HEK293 (cell line): ENCODE measurements at regions not wholly inside any gene's neighbourhood (a gene's known extent, or its start where the extent isn't known, plus 50 kb on each side); places are given as distances from the start of the nearest gene placed in this dataset.

Experiments
- CTCF ChIA-PET: fragments of 350-600 bp; formaldehyde crosslinking; extraction: SDS; loops from one replicate; lab custom pipeline; 2021; ENCODE audit warnings: antibody characterized with exemption; lab: Yijun Ruan, JAX
- POLR2A ChIA-PET: fragments of 300-600 bp; formaldehyde crosslinking; extraction: SDS; loops from one replicate; lab custom pipeline; 2020; ENCODE audit warnings: antibody characterized with exemption, inconsistent platforms; lab: Yijun Ruan, JAX
- H3K27ac ChIP-seq: fragments of 200-500 bp; sonication (Bioruptor generic); 2 replicates; pipeline ENCODE4 v1.5.1; 2014; ENCODE audit warnings: low read depth, low read length, control low read depth, inconsistent platforms; ENCODE audit errors: extremely low read depth
- H3K36me3 ChIP-seq, 2 experiments: fragments of 200-500 bp in 1 of 2; sonication (Bioruptor generic) in 1 of 2; 1 replicate in 1 of 2; 2 replicates in 1 of 2; pipeline ENCODE4 v1.5.1; 2014 to 2017; ENCODE audit warnings: inconsistent platforms in 2 of 2, low read length in 2 of 2; ENCODE audit not compliant: control insufficient read depth in 2 of 2, insufficient read depth in 1 of 2
- H3K4me1 ChIP-seq: fragments of 200-500 bp; sonication (Bioruptor generic); 2 replicates; pipeline ENCODE4 v1.5.1; 2014; ENCODE audit warnings: mild to moderate bottlenecking, low read length, inconsistent platforms; ENCODE audit not compliant: control insufficient read depth, insufficient read depth
- H3K4me3 ChIP-seq: 2 replicates; pipeline ENCODE4 v1.5.1; 2011; ENCODE audit warnings: low read depth, mild to moderate bottlenecking, control low read depth, low read length, moderate library complexity
- H3K9me3 ChIP-seq: fragments of 200-500 bp; sonication (Bioruptor generic); 2 replicates; pipeline ENCODE4 v1.5.1; 2014; ENCODE audit warnings: low read depth, low read length, inconsistent platforms; ENCODE audit not compliant: control insufficient read depth, insufficient read depth
- BCL11A ChIP-seq: fragments of 450-650 bp; formaldehyde crosslinking; IDR thresholded peaks from 2 replicates; pipeline ENCODE4 v1.5.1; 2016; ENCODE audit warnings: low read depth, missing biosample characterization, missing genetic modification characterization
- HOXA7 ChIP-seq: sonication (generic); formaldehyde crosslinking; IDR thresholded peaks from 2 replicates; pipeline ENCODE4 v1.8.1; 2022; ENCODE audit warnings: missing genetic modification reagents, borderline replicate concordance
- INSM2 ChIP-seq: fragments of 450-650 bp; formaldehyde crosslinking; IDR thresholded peaks from 2 replicates; pipeline ENCODE4 v1.5.1; 2016; ENCODE audit warnings: missing biosample characterization, missing genetic modification characterization
- MYNN ChIP-seq: fragments of 450-650 bp; formaldehyde crosslinking; IDR thresholded peaks from 2 replicates; pipeline ENCODE4 v1.5.1; 2016; ENCODE audit warnings: missing biosample characterization, missing genetic modification characterization, borderline replicate concordance
- OVOL3 ChIP-seq: fragments of 450-650 bp; formaldehyde crosslinking; IDR thresholded peaks from 2 replicates; pipeline ENCODE4 v1.5.1; 2016; ENCODE audit warnings: missing biosample characterization, missing genetic modification characterization
- TCF7L2 ChIP-seq: IDR thresholded peaks from 2 replicates; pipeline ENCODE4 v1.6.1; 2011; ENCODE audit warnings: low read depth, mild to moderate bottlenecking, inconsistent platforms, low read length, moderate library complexity, borderline replicate concordance
- ZBTB10 ChIP-seq: fragments of 450-650 bp; formaldehyde crosslinking; IDR thresholded peaks from 2 replicates; pipeline ENCODE4 v1.5.1; 2016; ENCODE audit warnings: missing biosample characterization, missing genetic modification characterization
- ZBTB20 ChIP-seq: fragments of 450-650 bp; formaldehyde crosslinking; IDR thresholded peaks from 2 replicates; pipeline ENCODE4 v1.5.1; 2016; ENCODE audit warnings: missing biosample characterization, missing genetic modification characterization
- ZNF10 ChIP-seq: fragments of 450-650 bp; formaldehyde crosslinking; IDR thresholded peaks from 2 replicates; pipeline ENCODE4 v1.5.1; 2017; ENCODE audit warnings: missing biosample characterization, missing genetic modification characterization
- ZNF324 ChIP-seq: fragments of 450-650 bp; formaldehyde crosslinking; IDR thresholded peaks from 2 replicates; pipeline ENCODE4 v1.5.1; 2016; ENCODE audit warnings: missing biosample characterization, missing genetic modification characterization
- ZNF37A ChIP-seq: fragments of 450-650 bp; IDR thresholded peaks from 2 replicates; pipeline ENCODE4 v1.5.1; 2018; ENCODE audit warnings: missing biosample characterization, missing genetic modification characterization
- ZNF391 ChIP-seq: fragments of 450-650 bp; formaldehyde crosslinking; IDR thresholded peaks from 2 replicates; pipeline ENCODE4 v1.5.1; 2016; ENCODE audit warnings: low read depth, missing biosample characterization, missing genetic modification characterization, borderline replicate concordance
- ZNF544 ChIP-seq: fragments of 450-650 bp; formaldehyde crosslinking; IDR thresholded peaks from 2 replicates; pipeline ENCODE4 v1.5.0; 2017; ENCODE audit warnings: missing biosample characterization, missing genetic modification characterization
- ZNF670 ChIP-seq: fragments of 450-650 bp; formaldehyde crosslinking; IDR thresholded peaks from 2 replicates; pipeline ENCODE4 v1.5.1; 2016; ENCODE audit warnings: missing biosample characterization, missing genetic modification characterization, low read depth
- ZNF768 ChIP-seq: fragments of 450-650 bp; formaldehyde crosslinking; IDR thresholded peaks from 2 replicates; pipeline ENCODE4 v1.5.1; 2018; ENCODE audit warnings: missing biosample characterization, mild to moderate bottlenecking, missing genetic modification characterization
- ZNF776 ChIP-seq: fragments of 450-650 bp; formaldehyde crosslinking; IDR thresholded peaks from 2 replicates; pipeline ENCODE4 v1.5.0; 2017; ENCODE audit warnings: missing biosample characterization, missing genetic modification characterization, borderline replicate concordance
- ZNF830 ChIP-seq: fragments of 450-650 bp; IDR thresholded peaks from 2 replicates; pipeline ENCODE4 v1.5.0; 2018; ENCODE audit warnings: missing biosample characterization, missing genetic modification characterization, low read depth, mild to moderate bottlenecking, moderate library complexity
- ZSCAN16 ChIP-seq: fragments of 450-650 bp; formaldehyde crosslinking; IDR thresholded peaks from 2 replicates; pipeline ENCODE4 v1.5.1; 2016; ENCODE audit warnings: missing biosample characterization, missing genetic modification characterization
- ZSCAN23 ChIP-seq: fragments of 450-650 bp; formaldehyde crosslinking; IDR thresholded peaks from 2 replicates; pipeline ENCODE4 v1.5.1; 2016; ENCODE audit warnings: missing biosample characterization, missing genetic modification characterization
- TF ChIP-seq, protein P1 (sequence below): fragments of 450-650 bp; formaldehyde crosslinking; IDR thresholded peaks from 2 replicates; pipeline ENCODE4 v1.5.1; 2017; ENCODE audit warnings: missing biosample characterization, missing genetic modification characterization
- TF ChIP-seq, protein P2 (sequence below): fragments of 450-650 bp; formaldehyde crosslinking; IDR thresholded peaks from 2 replicates; pipeline ENCODE4 v1.5.1; 2016; ENCODE audit warnings: missing biosample characterization, missing genetic modification characterization
- TF ChIP-seq, protein P3 (sequence below): fragments of 450-650 bp; formaldehyde crosslinking; IDR thresholded peaks from 2 replicates; pipeline ENCODE4 v1.5.0; 2017; ENCODE audit warnings: missing biosample characterization, missing genetic modification characterization, borderline replicate concordance

GRCh38 chr5:39518516-39518915 is 93.7 kb upstream of the DAB2 start:
- Histone ChIP-seq H3K4me1 (no peaks in the 10 kb centered on the region), H3K36me3 (no peaks in the 10 kb centered on the region), H3K27ac (no peak overlapping the region), H3K9me3 (no peaks in the 10 kb centered on the region), H3K4me3 (no peak overlapping the region)
- no peak for TF ChIP-seq ZNF776 (tag by site-specific recombination)
- no peak for TF ChIP-seq ZNF10 (tag by site-specific recombination)
- no peak for TF ChIP-seq ZBTB10 (tag by site-specific recombination)
- no peak for TF ChIP-seq ZSCAN23 (tag by site-specific recombination)
- TF ChIP-seq ZNF830: no peak
- TF ChIP-seq ZSCAN16 (tag by site-specific recombination): no peak
- no peak for TF ChIP-seq ZNF324
- TF ChIP-seq, protein P1, sequence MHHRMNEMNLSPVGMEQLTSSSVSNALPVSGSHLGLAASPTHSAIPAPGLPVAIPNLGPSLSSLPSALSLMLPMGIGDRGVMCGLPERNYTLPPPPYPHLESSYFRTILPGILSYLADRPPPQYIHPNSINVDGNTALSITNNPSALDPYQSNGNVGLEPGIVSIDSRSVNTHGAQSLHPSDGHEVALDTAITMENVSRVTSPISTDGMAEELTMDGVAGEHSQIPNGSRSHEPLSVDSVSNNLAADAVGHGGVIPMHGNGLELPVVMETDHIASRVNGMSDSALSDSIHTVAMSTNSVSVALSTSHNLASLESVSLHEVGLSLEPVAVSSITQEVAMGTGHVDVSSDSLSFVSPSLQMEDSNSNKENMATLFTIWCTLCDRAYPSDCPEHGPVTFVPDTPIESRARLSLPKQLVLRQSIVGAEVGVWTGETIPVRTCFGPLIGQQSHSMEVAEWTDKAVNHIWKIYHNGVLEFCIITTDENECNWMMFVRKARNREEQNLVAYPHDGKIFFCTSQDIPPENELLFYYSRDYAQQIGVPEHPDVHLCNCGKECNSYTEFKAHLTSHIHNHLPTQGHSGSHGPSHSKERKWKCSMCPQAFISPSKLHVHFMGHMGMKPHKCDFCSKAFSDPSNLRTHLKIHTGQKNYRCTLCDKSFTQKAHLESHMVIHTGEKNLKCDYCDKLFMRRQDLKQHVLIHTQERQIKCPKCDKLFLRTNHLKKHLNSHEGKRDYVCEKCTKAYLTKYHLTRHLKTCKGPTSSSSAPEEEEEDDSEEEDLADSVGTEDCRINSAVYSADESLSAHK (tag by site-specific recombination): no peak
- ChIA-PET POLR2A (no interaction called here), CTCF (interaction anchor here (0.6 to 1.5 kb wide), 3 partner anchors 16 to 118 kb away, joined by 3 to 7 read pairs (median 3); no protein-coding TSS in a partner anchor)

DNA sequence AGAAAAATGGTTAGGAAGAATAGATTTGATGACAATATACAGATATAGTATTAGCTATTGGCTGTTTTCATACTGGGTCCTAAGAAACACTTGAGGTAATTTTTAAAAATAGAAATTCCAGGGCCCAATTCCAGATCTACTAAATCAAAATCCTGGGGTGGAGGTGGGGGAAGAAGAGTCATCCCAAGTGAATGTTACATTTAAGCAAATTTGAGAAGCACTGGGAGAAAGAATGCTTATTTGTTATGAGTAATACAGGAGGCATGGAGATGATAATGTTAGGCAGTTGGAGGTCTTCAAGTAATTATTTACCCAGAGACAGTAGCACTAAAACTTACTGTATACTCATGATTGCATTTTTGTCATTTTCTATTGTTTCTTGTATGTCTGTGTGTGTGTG is 93.0 kb upstream of the DAB2 start:
- H3K36me3 ChIP-seq: no peaks in the 10 kb centered on the region
- H3K4me1 ChIP-seq: no peaks in the 10 kb centered on the region
- H3K9me3 ChIP-seq: no peaks in the 10 kb centered on the region
- CTCF ChIA-PET: interaction anchor here (1.2 kb wide), 1 partner anchor 11 kb away, joined by 3 read pairs; no protein-coding TSS in a partner anchor
- H3K4me3 ChIP-seq: no peak overlapping the region
- H3K27ac ChIP-seq: no peak overlapping the region
- POLR2A ChIA-PET: no interaction called here
- TF ChIP-seq, protein P2, sequence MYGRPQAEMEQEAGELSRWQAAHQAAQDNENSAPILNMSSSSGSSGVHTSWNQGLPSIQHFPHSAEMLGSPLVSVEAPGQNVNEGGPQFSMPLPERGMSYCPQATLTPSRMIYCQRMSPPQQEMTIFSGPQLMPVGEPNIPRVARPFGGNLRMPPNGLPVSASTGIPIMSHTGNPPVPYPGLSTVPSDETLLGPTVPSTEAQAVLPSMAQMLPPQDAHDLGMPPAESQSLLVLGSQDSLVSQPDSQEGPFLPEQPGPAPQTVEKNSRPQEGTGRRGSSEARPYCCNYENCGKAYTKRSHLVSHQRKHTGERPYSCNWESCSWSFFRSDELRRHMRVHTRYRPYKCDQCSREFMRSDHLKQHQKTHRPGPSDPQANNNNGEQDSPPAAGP (tag by site-specific recombination): no peak
- TF ChIP-seq MYNN (tag by site-specific recombination): no peak
- no peak for TF ChIP-seq TCF7L2
- no peak for TF ChIP-seq OVOL3
- no peak for TF ChIP-seq ZBTB20 (tag by site-specific recombination)
- no peak for TF ChIP-seq ZNF391 (tag by site-specific recombination)
- TF ChIP-seq ZNF37A (tag by site-specific recombination): no peak
- no peak for TF ChIP-seq ZNF670 (tag by site-specific recombination)
- TF ChIP-seq, protein P3, sequence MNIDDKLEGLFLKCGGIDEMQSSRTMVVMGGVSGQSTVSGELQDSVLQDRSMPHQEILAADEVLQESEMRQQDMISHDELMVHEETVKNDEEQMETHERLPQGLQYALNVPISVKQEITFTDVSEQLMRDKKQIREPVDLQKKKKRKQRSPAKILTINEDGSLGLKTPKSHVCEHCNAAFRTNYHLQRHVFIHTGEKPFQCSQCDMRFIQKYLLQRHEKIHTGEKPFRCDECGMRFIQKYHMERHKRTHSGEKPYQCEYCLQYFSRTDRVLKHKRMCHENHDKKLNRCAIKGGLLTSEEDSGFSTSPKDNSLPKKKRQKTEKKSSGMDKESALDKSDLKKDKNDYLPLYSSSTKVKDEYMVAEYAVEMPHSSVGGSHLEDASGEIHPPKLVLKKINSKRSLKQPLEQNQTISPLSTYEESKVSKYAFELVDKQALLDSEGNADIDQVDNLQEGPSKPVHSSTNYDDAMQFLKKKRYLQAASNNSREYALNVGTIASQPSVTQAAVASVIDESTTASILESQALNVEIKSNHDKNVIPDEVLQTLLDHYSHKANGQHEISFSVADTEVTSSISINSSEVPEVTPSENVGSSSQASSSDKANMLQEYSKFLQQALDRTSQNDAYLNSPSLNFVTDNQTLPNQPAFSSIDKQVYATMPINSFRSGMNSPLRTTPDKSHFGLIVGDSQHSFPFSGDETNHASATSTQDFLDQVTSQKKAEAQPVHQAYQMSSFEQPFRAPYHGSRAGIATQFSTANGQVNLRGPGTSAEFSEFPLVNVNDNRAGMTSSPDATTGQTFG (tag by site-specific recombination): no peak
- no peak for TF ChIP-seq INSM2 (tag by site-specific recombination)
- TF ChIP-seq HOXA7 (CRISPR knock-in tag): no peak
- TF ChIP-seq ZNF768: no peak
- no peak for TF ChIP-seq BCL11A (tag by site-specific recombination)
- TF ChIP-seq ZNF544 (tag by site-specific recombination): no peak
